DND-41 (cell line): ENCODE measurements at regions not wholly inside any gene's neighbourhood (a gene's known extent, or its start where the extent isn't known, plus 50 kb on each side); places are given as distances from the start of the nearest gene placed in this dataset.

Experiments used
- ATAC-seq: fragments of 200-7000 bp; cut with Tn5 transposase; 3 replicates; pipeline ENCODE4 v1.9.1; 2021; ENCODE audit warnings: low read depth; ENCODE audit not compliant: insufficient read depth
- DNase-seq: peaks from one replicate; pipeline ENCODE4 v3.0.0-alpha.2; 2020
- H2AFZ ChIP-seq: 2 replicates; pipeline ENCODE4 v1.6.0; 2012; ENCODE audit warnings: low read depth, low read length
- H3K27ac ChIP-seq: 2 replicates; pipeline ENCODE4 v1.5.1; 2012; ENCODE audit warnings: low read length, inconsistent platforms
- H3K27me3 ChIP-seq: fragments of 200-600 bp; sonication (generic); 2 replicates; pipeline ENCODE4 v1.6.0; 2012; ENCODE audit warnings: low read length, mild to moderate bottlenecking, inconsistent platforms; ENCODE audit not compliant: insufficient read depth, poor library complexity
- H3K36me3 ChIP-seq: 2 replicates; pipeline ENCODE4 v1.5.1; 2012; ENCODE audit warnings: low read length, inconsistent platforms; ENCODE audit not compliant: insufficient read depth
- H3K4me1 ChIP-seq: 2 replicates; pipeline ENCODE4 v1.5.1; 2012; ENCODE audit warnings: mild to moderate bottlenecking, low read length; ENCODE audit not compliant: insufficient read depth
- H3K4me2 ChIP-seq: 2 replicates; pipeline ENCODE4 v1.6.0; 2012; ENCODE audit warnings: mild to moderate bottlenecking, moderate library complexity, low read length, inconsistent platforms; ENCODE audit not compliant: insufficient read depth
- H3K4me3 ChIP-seq, 2 experiments: fragments of 200-600 bp in 1 of 2; shearing (Covaris generic) in 1 of 2; 2 replicates each; pipeline ENCODE4 v1.5.1; 2012 to 2016; ENCODE audit warnings: inconsistent platforms in 2 of 2, low read length in 2 of 2, mild to moderate bottlenecking in 2 of 2, low read depth in 1 of 2, moderate library complexity in 1 of 2
- H3K79me2 ChIP-seq: 2 replicates; pipeline ENCODE4 v1.6.0; 2012; ENCODE audit warnings: low read length, inconsistent platforms; ENCODE audit not compliant: insufficient read depth
- H3K9ac ChIP-seq: 2 replicates; pipeline ENCODE4 v1.6.0; 2012; ENCODE audit warnings: low read depth, mild to moderate bottlenecking, inconsistent platforms, low read length, moderate library complexity
- H3K9me3 ChIP-seq: 2 replicates; pipeline ENCODE4 v1.5.1; 2012; ENCODE audit warnings: low read length, moderate library complexity, mild to moderate bottlenecking, inconsistent platforms; ENCODE audit not compliant: insufficient read depth, severe bottlenecking
- H4K20me1 ChIP-seq: 2 replicates; pipeline ENCODE4 v1.6.0; 2012; ENCODE audit warnings: low read length; ENCODE audit not compliant: insufficient read depth
- CTCF ChIP-seq: IDR thresholded peaks from 2 replicates; pipeline ENCODE4 v1.5.1; 2012; ENCODE audit warnings: borderline replicate concordance, low read length, moderate library complexity, mild to moderate bottlenecking; ENCODE audit not compliant: poor library complexity, severe bottlenecking; ENCODE audit errors: extremely low read depth
- EZH2 ChIP-seq: IDR thresholded peaks from 3 replicates; pipeline ENCODE4 v1.6.1; 2012; ENCODE audit warnings: borderline replicate concordance, low read depth, mild to moderate bottlenecking, moderate library complexity, low read length, inconsistent platforms; ENCODE audit not compliant: severe bottlenecking

- no peak overlapping the region for H3K4me3 ChIP-seq
- no peaks in the 10 kb centered on the region for H3K9me3 ChIP-seq
- H3K4me2 ChIP-seq, result no peak overlapping the region
- ATAC-seq (no peak), DNase-seq (no peak)
- TF ChIP-seq CTCF (no peak), EZH2 (no peak)
- H3K79me2 ChIP-seq, result no peaks in the 10 kb centered on the region
- H3K9ac ChIP-seq, result no peak overlapping the region
- no peaks in the 10 kb centered on the region for H3K4me1 ChIP-seq
- H3K36me3 ChIP-seq, result no peaks in the 10 kb centered on the region
- H3K27ac ChIP-seq, result no peak overlapping the region
- no peaks in the 10 kb centered on the region for H4K20me1 ChIP-seq
- no peaks in the 10 kb centered on the region for H3K27me3 ChIP-seq
- no peak overlapping the region for H2AFZ ChIP-seq
Measured at GRCh38 chr4:187576751-187577150, 418.8 kb upstream of the ZFP42 start.

- Histone ChIP-seq H2AFZ (no peak overlapping the region), H4K20me1 (no peaks in the 10 kb centered on the region), H3K27ac (no peak overlapping the region), H3K4me3 (no peak overlapping the region), H3K4me2 (no peak overlapping the region), H3K9ac (no peak overlapping the region), H3K79me2 (no peaks in the 10 kb centered on the region), H3K4me1 (no peaks in the 10 kb centered on the region), H3K9me3 (peaks cover 2% of the 10 kb centered on the region), H3K36me3 (no peaks in the 10 kb centered on the region), H3K27me3 (no peaks in the 10 kb centered on the region)
- DNase-seq (no peak), ATAC-seq (no peak)
- TF ChIP-seq CTCF (no peak), EZH2 (no peak)
Measured at GRCh38 chr4:187577941-187578480, 417.6 kb upstream of the ZFP42 start.

GRCh38 chr4:187586892-187587291 lies 408.7 kb upstream of the ZFP42 start:
- H2AFZ ChIP-seq, result no peak overlapping the region

More at GRCh38 chr4:187586892-187587291, 408.7 kb upstream of the ZFP42 start:
- no peak for DNase-seq
- Histone ChIP-seq H3K4me3 (no peak overlapping the region), H3K4me2 (no peak overlapping the region), H3K36me3 (no peaks in the 10 kb centered on the region), H3K27ac (no peak overlapping the region), H4K20me1 (no peaks in the 10 kb centered on the region), H3K9me3 (peaks cover 2% of the 10 kb centered on the region), H3K4me1 (no peaks in the 10 kb centered on the region), H3K79me2 (no peaks in the 10 kb centered on the region), H3K9ac (no peak overlapping the region), H3K27me3 (no peaks in the 10 kb centered on the region)
- TF ChIP-seq EZH2 (no peak), CTCF (no peak)
- ATAC-seq, result no peak
